ENCODE measurements at regions not wholly inside any gene's neighbourhood (a gene's known extent, or its start where the extent isn't known, plus 50 kb on each side); places are given as distances from the start of the nearest gene placed in this dataset.

GRCh38 chr15:69903470-69904469 lies 193.9 kb downstream of the TLE3 start:
- Histone ChIP-seq H3K27me3 (no peaks in the 10 kb centered on the region), H3K4me1 (peaks cover 6% of the 10 kb centered on the region), H3K9me3 (no peaks in the 10 kb centered on the region; the same call in 1 of the 2 replicates), H3K4me3 (ENCODE audit: low read depth, low read length) (no peak overlapping the region), H3K36me3 (no peaks in the 10 kb centered on the region)
- DNase-seq: peak; percentile 28
- TF ChIP-seq CTCF (IDR thresholded peaks at IDR 0.05; ENCODE audit: low read depth, low read length): no peak

- no peaks in the 10 kb centered on the region for H3K36me3 ChIP-seq
- H3K9me3 ChIP-seq: no peaks in the 10 kb centered on the region; the same call in 1 of the 2 replicates
- TF ChIP-seq CTCF (IDR thresholded peaks at IDR 0.05; ENCODE audit: low read depth, low read length): no peak
- DNase-seq: no peak
- H3K27me3 ChIP-seq: no peaks in the 10 kb centered on the region
- H3K4me1 ChIP-seq: peaks cover 6% of the 10 kb centered on the region
- H3K4me3 ChIP-seq (ENCODE audit: low read depth, low read length): no peak overlapping the region
Observed at GRCh38 chr15:69906256-69907185, 191.2 kb downstream of the TLE3 start.

GRCh38 chr15:69908060-69908459 lies 189.7 kb downstream of the TLE3 start:
- Histone ChIP-seq H3K36me3 (no peaks in the 10 kb centered on the region), H3K9me3 (no peaks in the 10 kb centered on the region), H3K27me3 (no peaks in the 10 kb centered on the region), H3K4me1 (peaks cover 6% of the 10 kb centered on the region), H3K4me3 (ENCODE audit: low read depth, low read length) (no peak overlapping the region)
- no peak for DNase-seq
- TF ChIP-seq CTCF (IDR thresholded peaks at IDR 0.05; ENCODE audit: low read depth, low read length): no peak

- Histone ChIP-seq H3K27me3 (no peaks in the 10 kb centered on the region), H3K9me3 (no peaks in the 10 kb centered on the region), H3K36me3 (no peaks in the 10 kb centered on the region), H3K4me1 (peaks cover 6% of the 10 kb centered on the region), H3K4me3 (ENCODE audit: low read depth, low read length) (no peak overlapping the region)
- TF ChIP-seq CTCF (IDR thresholded peaks at IDR 0.05; ENCODE audit: low read depth, low read length): no peak
- no peak for DNase-seq
Observed at GRCh38 chr15:69908590-69909420, 188.9 kb downstream of the TLE3 start.

- Histone ChIP-seq H3K4me3 (ENCODE audit: low read depth, low read length) (no peak overlapping the region), H3K27me3 (no peaks in the 10 kb centered on the region), H3K9me3 (no peaks in the 10 kb centered on the region), H3K36me3 (no peaks in the 10 kb centered on the region), H3K4me1 (no peaks in the 10 kb centered on the region)
- DNase-seq: no peak
- no peak for TF ChIP-seq CTCF (IDR thresholded peaks at IDR 0.05; ENCODE audit: low read depth, low read length)
Observed at GRCh38 chr15:69909719-69910444, 187.8 kb downstream of the TLE3 start.

All from BE2C (cell line).